GM12892 (cell line): ENCODE measurements at regions not wholly inside any gene's neighbourhood (a gene's known extent, or its start where the extent isn't known, plus 50 kb on each side); places are given as distances from the start of the nearest gene placed in this dataset.

Experiments
- POLR2A ChIP-seq: IDR thresholded peaks from 2 replicates; pipeline ENCODE4 v1.6.1; 2011; ENCODE audit warnings: low read depth, low read length, control low read depth
- POLR2AphosphoS5 ChIP-seq: IDR thresholded peaks from 2 replicates; pipeline ENCODE4 v1.6.1; 2011; ENCODE audit warnings: low read depth, low read length, control low read depth

DNA sequence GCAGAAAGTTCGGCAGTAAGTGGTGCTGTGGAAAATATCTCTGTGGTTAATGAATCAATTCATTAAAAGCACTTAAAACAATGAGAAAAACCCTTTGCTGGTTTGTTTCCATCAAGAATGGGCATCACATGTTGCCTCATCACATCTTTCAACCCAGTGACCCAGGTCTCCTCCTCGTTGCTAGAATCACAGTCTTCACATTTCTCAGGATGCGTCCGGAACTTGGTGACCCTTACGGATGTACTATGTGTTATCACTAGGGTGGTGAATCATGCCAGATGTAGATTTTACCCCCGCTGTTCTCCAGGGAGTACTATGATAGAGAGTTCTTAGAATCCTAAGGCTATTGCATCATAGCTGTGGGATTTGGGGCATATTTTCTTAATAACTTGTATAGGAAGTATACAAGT, 217.9 kb upstream of the KLF4 start:
- no peak for TF ChIP-seq POLR2A
- no peak for TF ChIP-seq POLR2AphosphoS5
